HepG2 (cell line): ENCODE measurements at regions not wholly inside any gene's neighbourhood (a gene's known extent, or its start where the extent isn't known, plus 50 kb on each side); places are given as distances from the start of the nearest gene placed in this dataset.

Experiments
- MAX ChIP-seq: IDR thresholded peaks from 2 replicates; pipeline ENCODE4 v1.6.1; 2012; ENCODE audit warnings: inconsistent platforms
- RBM22 ChIP-seq: fragments of 200-400 bp; formaldehyde crosslinking; optimal IDR thresholded peaks from 2 replicates; pipeline ENCODE3; 2017; ENCODE audit warnings: mild to moderate bottlenecking, low read length, moderate library complexity
- REPIN1 ChIP-seq: sonication (generic); formaldehyde crosslinking; IDR thresholded peaks from 2 replicates; pipeline ENCODE4 v1.8.0; 2022; ENCODE audit warnings: missing genetic modification reagents, low read depth, mild to moderate bottlenecking, borderline replicate concordance
- ZXDC ChIP-seq: sonication (generic); formaldehyde crosslinking; IDR thresholded peaks from 2 replicates; pipeline ENCODE4 v1.5.0; 2020; ENCODE audit warnings: mild to moderate bottlenecking, missing genetic modification reagents
- TF ChIP-seq, protein P1 (sequence below): sonication (generic); formaldehyde crosslinking; IDR thresholded peaks from 2 replicates; pipeline ENCODE4 v1.4.0; 2020; ENCODE audit warnings: missing genetic modification reagents, low read depth, mild to moderate bottlenecking, borderline replicate concordance
- TF ChIP-seq, protein P2 (sequence below): sonication (generic); formaldehyde crosslinking; IDR thresholded peaks from 2 replicates; pipeline ENCODE4 v1.4.0; 2020; ENCODE audit warnings: mild to moderate bottlenecking, missing genetic modification reagents

DNA sequence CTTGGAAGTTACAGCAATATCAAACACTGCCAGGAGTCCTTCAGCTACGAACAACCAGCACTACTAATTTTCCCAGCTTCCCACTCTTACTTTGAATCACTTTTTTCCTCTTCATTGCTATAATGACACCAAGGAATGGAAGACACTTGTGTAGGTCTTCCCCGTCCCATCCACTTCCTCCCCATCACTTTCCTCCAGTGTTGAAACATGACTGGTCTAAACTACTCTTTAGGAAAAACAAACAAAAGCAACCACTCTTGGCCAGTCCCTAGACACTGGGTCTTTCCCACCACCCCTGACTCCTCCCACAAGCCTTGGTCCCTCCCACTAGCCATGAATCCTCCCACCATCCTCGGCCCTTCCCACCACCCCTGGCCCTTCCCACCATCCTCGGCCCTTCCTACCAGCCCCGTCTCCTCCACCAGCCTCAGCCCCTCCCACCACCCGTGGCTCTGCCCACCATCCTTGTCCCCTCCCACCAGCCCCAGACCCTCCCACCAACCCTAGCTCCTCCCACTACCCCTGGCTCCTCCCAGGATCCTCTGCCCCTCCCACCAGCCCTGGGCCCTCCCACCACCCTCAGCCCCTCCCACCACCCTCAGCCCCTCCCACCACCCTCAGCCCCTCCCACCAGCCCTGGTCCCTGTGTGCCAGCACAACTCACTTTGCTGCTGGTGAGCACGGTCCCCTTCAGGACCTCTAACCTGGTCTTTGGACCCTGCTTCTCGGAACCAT lies 68.5 kb downstream of the CXCL12 start:
- no peak for TF ChIP-seq ZXDC (CRISPR knock-in tag)
- TF ChIP-seq, protein P1, sequence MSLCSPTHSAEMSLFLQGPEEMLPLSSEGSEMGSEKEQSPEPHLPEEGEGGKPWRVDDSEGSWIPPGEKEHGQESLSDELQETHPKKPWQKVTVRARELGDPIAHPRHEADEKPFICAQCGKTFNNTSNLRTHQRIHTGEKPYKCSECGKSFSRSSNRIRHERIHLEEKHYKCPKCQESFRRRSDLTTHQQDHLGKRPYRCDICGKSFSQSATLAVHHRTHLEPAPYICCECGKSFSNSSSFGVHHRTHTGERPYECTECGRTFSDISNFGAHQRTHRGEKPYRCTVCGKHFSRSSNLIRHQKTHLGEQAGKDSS (CRISPR knock-in tag) = no peak
- TF ChIP-seq, protein P2, sequence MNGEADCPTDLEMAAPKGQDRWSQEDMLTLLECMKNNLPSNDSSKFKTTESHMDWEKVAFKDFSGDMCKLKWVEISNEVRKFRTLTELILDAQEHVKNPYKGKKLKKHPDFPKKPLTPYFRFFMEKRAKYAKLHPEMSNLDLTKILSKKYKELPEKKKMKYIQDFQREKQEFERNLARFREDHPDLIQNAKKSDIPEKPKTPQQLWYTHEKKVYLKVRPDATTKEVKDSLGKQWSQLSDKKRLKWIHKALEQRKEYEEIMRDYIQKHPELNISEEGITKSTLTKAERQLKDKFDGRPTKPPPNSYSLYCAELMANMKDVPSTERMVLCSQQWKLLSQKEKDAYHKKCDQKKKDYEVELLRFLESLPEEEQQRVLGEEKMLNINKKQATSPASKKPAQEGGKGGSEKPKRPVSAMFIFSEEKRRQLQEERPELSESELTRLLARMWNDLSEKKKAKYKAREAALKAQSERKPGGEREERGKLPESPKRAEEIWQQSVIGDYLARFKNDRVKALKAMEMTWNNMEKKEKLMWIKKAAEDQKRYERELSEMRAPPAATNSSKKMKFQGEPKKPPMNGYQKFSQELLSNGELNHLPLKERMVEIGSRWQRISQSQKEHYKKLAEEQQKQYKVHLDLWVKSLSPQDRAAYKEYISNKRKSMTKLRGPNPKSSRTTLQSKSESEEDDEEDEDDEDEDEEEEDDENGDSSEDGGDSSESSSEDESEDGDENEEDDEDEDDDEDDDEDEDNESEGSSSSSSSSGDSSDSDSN = no peak
- TF ChIP-seq RBM22 = no peak
- TF ChIP-seq REPIN1 = no peak
- no peak for TF ChIP-seq MAX
